SH-SY5Y (cell line): ENCODE measurements at regions not wholly inside any gene's neighbourhood (a gene's known extent, or its start where the extent isn't known, plus 50 kb on each side); places are given as distances from the start of the nearest gene placed in this dataset.

Experiments used
- GATA2 ChIP-seq: IDR thresholded peaks from 2 replicates; pipeline ENCODE4 v1.6.1; 2011; ENCODE audit warnings: mild to moderate bottlenecking, low read depth, low read length
- GATA3 ChIP-seq: IDR thresholded peaks from 2 replicates; pipeline ENCODE4 v1.6.1; 2011; ENCODE audit warnings: low read depth, mild to moderate bottlenecking, low read length, moderate library complexity

DNA sequence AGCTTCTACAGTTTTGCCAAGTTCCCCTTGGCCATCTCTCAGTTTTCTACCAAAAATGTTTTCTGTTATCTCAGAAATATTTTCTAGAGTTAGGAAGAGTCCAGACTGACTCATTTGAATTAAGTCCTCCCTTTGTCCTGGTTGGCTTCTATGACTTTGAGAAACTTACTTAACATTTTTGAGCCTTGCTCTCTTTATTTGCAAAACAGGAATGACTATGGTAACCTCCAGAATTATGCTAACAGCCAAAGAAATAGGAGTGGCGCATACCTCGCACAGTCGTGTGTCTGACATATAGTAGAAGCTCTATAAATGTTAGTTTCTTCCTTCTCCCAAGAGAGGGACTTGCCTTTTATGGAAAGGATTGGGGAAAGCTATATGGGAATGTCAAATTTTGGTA lies 841.1 kb downstream of the TSN start:
- TF ChIP-seq GATA2 (no peak), GATA3 (no peak)
